ENCODE measurements at regions not wholly inside any gene's neighbourhood (a gene's known extent, or its start where the extent isn't known, plus 50 kb on each side); places are given as distances from the start of the nearest gene placed in this dataset.

DNA sequence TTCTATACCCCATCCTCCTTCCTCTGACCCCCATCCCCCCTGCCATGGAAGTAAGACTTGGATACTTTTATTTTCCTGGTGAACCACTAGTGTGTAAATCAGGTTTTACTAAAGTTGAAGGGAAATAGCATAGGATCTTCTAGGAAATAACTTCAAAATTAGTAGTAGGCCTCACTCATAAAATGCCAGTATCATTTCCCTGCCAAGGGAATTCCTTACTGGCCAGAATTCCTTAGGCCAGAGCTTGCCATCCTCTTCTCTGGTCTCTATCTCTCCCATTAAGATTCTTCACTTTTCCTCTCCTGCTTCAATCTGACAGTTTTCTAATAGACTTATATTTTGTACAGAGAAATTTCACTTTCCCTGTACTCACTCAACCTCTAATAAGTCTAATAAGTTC, 322.8 kb upstream of the TANK start:
- TF ChIP-seq EGR1 (IDR thresholded peaks at IDR 0.05) (no peak), NFIC (IDR thresholded peaks at IDR 0.05) (no peak), ZBTB7A (IDR thresholded peaks at IDR 0.05; ENCODE audit: low read depth) (no peak), USF1 (IDR thresholded peaks at IDR 0.05) (no peak), FOXM1 (IDR thresholded peaks at IDR 0.05; ENCODE audit: borderline replicate concordance, low read depth) (no peak), YY1 (IDR thresholded peaks at IDR 0.05; ENCODE audit: low read depth) (no peak), CEBPB (IDR thresholded peaks at IDR 0.05) (no peak), EP300 (IDR thresholded peaks at IDR 0.05; ENCODE audit: borderline replicate concordance) (no peak), TEAD4 (IDR thresholded peaks at IDR 0.05) (no peak), CREB1 (IDR thresholded peaks at IDR 0.05; ENCODE audit: low read depth) (no peak), TCF12 (IDR thresholded peaks at IDR 0.05; ENCODE audit: low read depth) (no peak), TAF1 (IDR thresholded peaks at IDR 0.05; ENCODE audit: low read depth) (no peak)
- TF ChIP-seq, protein P1, sequence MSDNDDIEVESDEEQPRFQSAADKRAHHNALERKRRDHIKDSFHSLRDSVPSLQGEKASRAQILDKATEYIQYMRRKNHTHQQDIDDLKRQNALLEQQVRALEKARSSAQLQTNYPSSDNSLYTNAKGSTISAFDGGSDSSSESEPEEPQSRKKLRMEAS (IDR thresholded peaks at IDR 0.05): no peak

DNA sequence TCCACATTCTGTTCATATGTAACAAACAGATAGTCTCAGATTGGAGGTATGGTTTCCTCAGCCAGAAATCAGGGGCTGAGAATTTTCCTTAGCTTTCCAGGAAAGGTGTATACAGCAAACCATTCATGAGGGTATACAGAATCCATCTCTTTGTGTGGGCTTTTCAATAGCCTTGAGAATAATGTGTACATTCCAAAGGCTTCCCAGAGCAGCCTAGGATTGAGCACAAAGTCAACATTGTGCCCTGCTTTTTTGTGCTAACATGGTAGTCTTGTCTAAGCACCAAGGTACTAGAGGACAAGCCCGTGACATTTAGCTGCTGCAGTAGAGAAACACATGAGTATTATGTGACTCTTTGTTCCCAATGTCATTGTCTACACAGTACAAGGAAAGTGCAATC, 322.1 kb upstream of the TANK start:
- TF ChIP-seq EGR1 (IDR thresholded peaks at IDR 0.05) (no peak), RAD21 (IDR thresholded peaks at IDR 0.05; ENCODE audit: low read depth) (no peak), TEAD4 (IDR thresholded peaks at IDR 0.05) (no peak), REST (IDR thresholded peaks at IDR 0.05; ENCODE audit: low read depth) (no peak), ZBTB7A (IDR thresholded peaks at IDR 0.05; ENCODE audit: low read depth) (no peak), YY1 (IDR thresholded peaks at IDR 0.05; ENCODE audit: low read depth) (no peak), EP300 (IDR thresholded peaks at IDR 0.05; ENCODE audit: borderline replicate concordance) (no peak), CEBPB (IDR thresholded peaks at IDR 0.05) (no peak), TCF12 (IDR thresholded peaks at IDR 0.05; ENCODE audit: low read depth) (no peak), FOXM1 (IDR thresholded peaks at IDR 0.05; ENCODE audit: borderline replicate concordance, low read depth) (no peak), TAF1 (IDR thresholded peaks at IDR 0.05; ENCODE audit: low read depth) (no peak), CREB1 (IDR thresholded peaks at IDR 0.05; ENCODE audit: low read depth) (no peak), NFIC (IDR thresholded peaks at IDR 0.05) (no peak), USF1 (IDR thresholded peaks at IDR 0.05) (no peak)
- TF ChIP-seq, protein P1 (IDR thresholded peaks at IDR 0.05): no peak

- TF ChIP-seq TAF1 (IDR thresholded peaks at IDR 0.05; ENCODE audit: low read depth) (no peak), NFIC (IDR thresholded peaks at IDR 0.05) (no peak), REST (IDR thresholded peaks at IDR 0.05; ENCODE audit: low read depth) (no peak), CEBPB (IDR thresholded peaks at IDR 0.05) (no peak), YY1 (IDR thresholded peaks at IDR 0.05; ENCODE audit: low read depth) (no peak), CREB1 (IDR thresholded peaks at IDR 0.05; ENCODE audit: low read depth) (no peak), EGR1 (IDR thresholded peaks at IDR 0.05) (no peak), TCF12 (IDR thresholded peaks at IDR 0.05; ENCODE audit: low read depth) (no peak), EP300 (IDR thresholded peaks at IDR 0.05; ENCODE audit: borderline replicate concordance) (no peak), TEAD4 (IDR thresholded peaks at IDR 0.05) (no peak)
Measured at GRCh38 chr2:160838691-160839090, 321.5 kb upstream of the TANK start.

- TF ChIP-seq TCF12 (IDR thresholded peaks at IDR 0.05; ENCODE audit: low read depth) (no peak), CREB1 (IDR thresholded peaks at IDR 0.05; ENCODE audit: low read depth) (no peak), TEAD4 (IDR thresholded peaks at IDR 0.05) (no peak), YY1 (IDR thresholded peaks at IDR 0.05; ENCODE audit: low read depth) (no peak), EGR1 (IDR thresholded peaks at IDR 0.05) (no peak), FOXM1 (IDR thresholded peaks at IDR 0.05; ENCODE audit: borderline replicate concordance, low read depth) (no peak), REST (IDR thresholded peaks at IDR 0.05; ENCODE audit: low read depth) (no peak), USF1 (IDR thresholded peaks at IDR 0.05) (no peak), NFIC (IDR thresholded peaks at IDR 0.05) (no peak), EP300 (IDR thresholded peaks at IDR 0.05; ENCODE audit: borderline replicate concordance) (no peak), RAD21 (IDR thresholded peaks at IDR 0.05; ENCODE audit: low read depth) (no peak)
- TF ChIP-seq, protein P1 (IDR thresholded peaks at IDR 0.05): no peak
Measured at GRCh38 chr2:160842286-160842685, 317.9 kb upstream of the TANK start.

Measured in Ishikawa (cell line).